GM12875 (cell line): ENCODE measurements at regions not wholly inside any gene's neighbourhood (a gene's known extent, or its start where the extent isn't known, plus 50 kb on each side); places are given as distances from the start of the nearest gene placed in this dataset.

ENCODE experiments used
- H3K4me3 ChIP-seq: one replicate; pipeline ENCODE4 v1.5.1; 2011; ENCODE audit warnings: low read depth, low read length, control low read depth
- CTCF ChIP-seq: IDR thresholded peaks from 2 replicates; pipeline ENCODE4 v1.5.1; 2011; ENCODE audit warnings: low read depth, mild to moderate bottlenecking, control low read depth, inconsistent platforms, low read length, moderate library complexity, borderline replicate concordance; ENCODE audit not compliant: insufficient read depth

- no peak overlapping the region for H3K4me3 ChIP-seq
- TF ChIP-seq CTCF = no peak
These were observed 59.7 kb downstream of the NAA11 start for GRCh38 chr4:79266136-79266535.

GRCh38 chr4:79259242-79259641, 66.6 kb downstream of the NAA11 start:
- no peak for TF ChIP-seq CTCF
- no peak overlapping the region for H3K4me3 ChIP-seq

GRCh38 chr4:79258614-79259176, 67.2 kb downstream of the NAA11 start:
- H3K4me3 ChIP-seq = no peak overlapping the region
- TF ChIP-seq CTCF = no peak

GRCh38 chr4:79257953-79258613, 67.8 kb downstream of the NAA11 start:
- no peak overlapping the region for H3K4me3 ChIP-seq
- TF ChIP-seq CTCF = no peak

DNA sequence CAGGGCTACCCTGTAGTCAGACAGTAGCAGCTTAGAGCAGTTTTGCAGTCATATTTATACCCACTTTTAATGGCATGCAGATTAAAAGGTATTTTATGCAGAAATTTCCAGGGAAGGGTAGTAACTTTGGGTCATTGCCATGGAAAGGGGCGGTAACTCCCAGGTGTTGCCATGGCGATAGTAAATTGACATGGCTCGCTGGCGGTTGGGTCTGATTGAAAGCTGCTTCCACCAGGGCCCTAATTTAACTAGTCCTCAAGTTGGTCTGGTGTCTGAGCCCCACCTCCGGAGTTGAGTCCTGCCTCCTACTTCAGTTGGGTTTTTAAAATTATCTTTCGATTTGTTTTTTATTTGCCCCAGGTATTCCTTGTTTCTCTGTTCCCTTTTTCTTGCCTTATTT, 70.1 kb downstream of the NAA11 start:
- TF ChIP-seq CTCF = no peak
- no peak overlapping the region for H3K4me3 ChIP-seq

DNA sequence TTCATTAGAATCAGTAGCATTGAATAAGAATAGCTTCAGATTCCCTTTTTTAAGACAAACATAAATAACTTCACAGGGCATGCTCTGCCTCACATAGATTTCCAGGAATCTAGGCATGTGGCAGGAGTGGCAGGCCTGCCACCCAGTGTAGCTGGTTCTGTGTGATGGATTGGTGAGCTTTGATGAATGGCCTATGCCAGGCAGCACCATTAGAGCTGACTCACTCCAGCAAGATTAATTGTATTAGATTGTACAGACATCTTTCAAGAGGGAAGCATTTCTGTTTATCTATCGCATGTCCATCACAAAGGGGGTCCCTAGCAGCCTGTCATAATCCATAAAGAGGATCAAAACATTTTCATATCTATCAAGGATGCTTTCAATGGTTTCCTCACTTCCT, 71.9 kb downstream of the NAA11 start:
- no peak for TF ChIP-seq CTCF
- H3K4me3 ChIP-seq = no peak overlapping the region

DNA sequence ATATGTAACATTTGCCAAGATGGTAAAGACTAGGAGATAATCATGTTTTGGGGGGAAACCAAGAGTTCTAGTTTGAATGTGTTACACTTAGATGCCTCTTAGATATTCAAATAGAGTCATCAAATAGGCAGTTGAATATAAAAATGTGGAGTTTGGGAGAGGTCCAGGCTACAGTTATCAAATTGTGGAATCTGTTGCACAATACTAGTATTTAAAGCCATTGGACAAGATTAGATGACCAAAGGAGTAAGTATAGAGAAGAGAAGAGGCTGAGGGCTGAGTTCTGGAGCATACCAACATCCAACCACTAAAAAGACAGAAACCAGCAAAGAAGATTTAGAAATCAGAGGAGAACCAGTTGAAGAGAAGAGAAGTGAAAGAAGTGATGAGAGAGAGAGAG, 72.7 kb downstream of the NAA11 start:
- H3K4me3 ChIP-seq = no peak overlapping the region
- TF ChIP-seq CTCF = no peak
